ENCODE measurements at regions not wholly inside any gene's neighbourhood (a gene's known extent, or its start where the extent isn't known, plus 50 kb on each side); places are given as distances from the start of the nearest gene placed in this dataset.

- TF ChIP-seq YY1 (IDR thresholded peaks at IDR 0.05; ENCODE audit: low read depth, low read length), result no peak
- no peak for TF ChIP-seq NFYB (IDR thresholded peaks at IDR 0.05; ENCODE audit: insufficient read depth, low read depth, low read length)
- no peak for TF ChIP-seq NFIC (IDR thresholded peaks at IDR 0.05; ENCODE audit: low read depth, low read length)
- no peak for TF ChIP-seq BCL11A (IDR thresholded peaks at IDR 0.05; ENCODE audit: low read depth, low read length)
- TF ChIP-seq ASH2L (IDR thresholded peaks at IDR 0.05; ENCODE audit: borderline replicate concordance, low read depth), result no peak
- no peak for TF ChIP-seq KAT2A (conservative IDR thresholded peaks at IDR 0.05; ENCODE audit: control insufficient read depth, low read depth, low read length)
- TF ChIP-seq CEBPB (IDR thresholded peaks at IDR 0.05; ENCODE audit: borderline replicate concordance in 1 of 2, low read depth in 2 of 2, low read length in 2 of 2), result no peak
- no peak for TF ChIP-seq POLR2A (IDR thresholded peaks at IDR 0.05; ENCODE audit: low read depth, low read length)
- TF ChIP-seq, protein P1, sequence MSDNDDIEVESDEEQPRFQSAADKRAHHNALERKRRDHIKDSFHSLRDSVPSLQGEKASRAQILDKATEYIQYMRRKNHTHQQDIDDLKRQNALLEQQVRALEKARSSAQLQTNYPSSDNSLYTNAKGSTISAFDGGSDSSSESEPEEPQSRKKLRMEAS (IDR thresholded peaks at IDR 0.05; ENCODE audit: low read depth, low read length), result no peak
- TF ChIP-seq POLR2AphosphoS5 (IDR thresholded peaks at IDR 0.05; ENCODE audit: low read length), result no peak
- no peak for TF ChIP-seq ETV6 (conservative IDR thresholded peaks at IDR 0.05 in 1 of 2, IDR thresholded peaks at IDR 0.05 in 1 of 2; ENCODE audit: borderline replicate concordance in 1 of 2, low read depth in 1 of 2)
Observed at GRCh38 chr4:63558709-63559108, 850.5 kb downstream of the TECRL start.

All from GM12878 (cell line).